WI38 (cell line): ENCODE measurements at regions not wholly inside any gene's neighbourhood (a gene's known extent, or its start where the extent isn't known, plus 50 kb on each side); places are given as distances from the start of the nearest gene placed in this dataset.

Source experiments
- H3K4me3 ChIP-seq: 2 replicates; pipeline ENCODE4 v1.5.1; 2011; ENCODE audit warnings: low read depth, mild to moderate bottlenecking, control low read depth, low read length
- CTCF ChIP-seq: IDR thresholded peaks from 2 replicates; pipeline ENCODE4 v1.5.1; 2012; ENCODE audit warnings: low read depth, mild to moderate bottlenecking, control low read depth, low read length

DNA sequence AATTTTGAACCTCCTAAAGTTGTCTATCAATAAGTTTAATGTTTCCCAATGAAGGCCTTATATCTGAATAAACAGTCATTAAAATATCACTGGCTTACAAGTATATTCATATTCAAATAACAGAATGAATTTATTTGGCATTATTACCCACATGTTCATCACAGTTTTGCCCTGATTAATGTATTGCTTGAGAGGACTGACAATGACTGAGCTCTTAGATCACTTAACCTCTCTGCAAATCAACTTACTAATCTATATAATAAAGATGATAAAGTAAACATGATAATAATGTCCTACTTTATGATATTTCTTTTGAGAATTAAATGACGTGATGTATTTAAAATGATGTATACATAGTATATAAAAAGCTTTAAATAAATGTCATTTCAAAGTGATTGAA lies 532.0 kb upstream of the GBE1 start:
- no peak for TF ChIP-seq CTCF
- no peak overlapping the region for H3K4me3 ChIP-seq

DNA sequence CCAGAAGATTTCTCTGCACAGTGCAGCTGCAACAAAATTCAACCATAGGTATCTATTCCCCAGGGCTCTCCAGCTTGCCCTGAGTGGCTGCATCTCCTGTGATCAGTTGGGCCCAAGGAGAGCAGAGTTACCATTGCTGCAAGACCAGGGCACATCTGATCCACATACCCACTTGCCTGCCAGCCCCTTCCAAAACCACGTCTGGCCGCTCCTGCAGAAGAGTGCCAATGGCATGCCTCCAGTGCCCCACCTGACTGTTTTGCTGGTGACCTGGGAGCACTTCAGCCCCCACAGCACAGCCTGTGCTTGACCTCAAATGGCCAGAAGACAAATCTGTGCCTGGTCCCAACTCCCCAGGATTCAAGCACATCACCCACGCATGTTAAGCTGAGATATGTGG lies 526.1 kb upstream of the GBE1 start:
- no peak overlapping the region for H3K4me3 ChIP-seq
- TF ChIP-seq CTCF = no peak

DNA sequence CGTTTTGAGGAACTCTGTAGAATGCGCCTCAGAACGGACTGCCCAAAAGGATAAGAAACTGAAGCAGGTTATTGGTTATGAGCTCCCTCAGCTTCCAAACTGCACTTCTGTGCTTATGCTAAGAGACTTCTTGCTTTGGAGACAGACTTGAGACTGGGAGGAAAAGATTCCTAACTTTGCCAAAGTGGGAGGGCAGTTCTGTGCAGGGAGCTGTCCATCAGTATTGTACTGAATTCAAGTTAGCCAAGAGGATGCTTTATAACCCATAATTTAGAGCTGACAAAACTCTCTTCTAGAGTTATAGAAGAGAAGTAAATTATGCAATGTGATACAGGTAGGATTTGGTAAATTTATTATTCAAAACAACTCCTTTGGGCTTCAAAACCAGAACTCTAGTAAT lies 519.8 kb upstream of the GBE1 start:
- no peak for TF ChIP-seq CTCF
- no peak overlapping the region for H3K4me3 ChIP-seq

DNA sequence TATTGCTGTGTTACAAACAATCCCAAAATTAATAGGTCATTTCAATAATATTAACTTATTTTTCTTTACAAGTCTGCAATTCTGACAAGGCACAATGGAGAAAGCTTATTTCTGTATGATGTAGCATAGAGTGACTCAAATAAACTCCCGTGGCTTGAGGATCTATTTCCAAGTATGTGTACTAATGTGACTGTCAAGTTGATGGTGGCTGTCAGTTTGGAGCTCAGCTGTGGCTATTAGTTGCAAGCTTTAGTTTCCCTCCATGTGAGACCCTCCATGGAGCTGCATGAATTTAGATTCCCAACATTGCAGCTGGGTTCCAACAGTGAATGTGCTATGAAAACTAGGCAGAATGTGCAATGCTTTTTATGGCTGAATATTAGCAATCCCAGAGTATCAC lies 515.5 kb upstream of the GBE1 start:
- no peak for TF ChIP-seq CTCF
- no peak overlapping the region for H3K4me3 ChIP-seq

GRCh38 chr3:82274897-82275296 lies 513.5 kb upstream of the GBE1 start:
- H3K4me3 ChIP-seq = no peak overlapping the region

GRCh38 chr3:82265747-82266146 lies 504.3 kb upstream of the GBE1 start:
- no peak for TF ChIP-seq CTCF
- H3K4me3 ChIP-seq = no peak overlapping the region

More at GRCh38 chr3:82274897-82275296, 513.5 kb upstream of the GBE1 start:
- no peak for TF ChIP-seq CTCF

DNA sequence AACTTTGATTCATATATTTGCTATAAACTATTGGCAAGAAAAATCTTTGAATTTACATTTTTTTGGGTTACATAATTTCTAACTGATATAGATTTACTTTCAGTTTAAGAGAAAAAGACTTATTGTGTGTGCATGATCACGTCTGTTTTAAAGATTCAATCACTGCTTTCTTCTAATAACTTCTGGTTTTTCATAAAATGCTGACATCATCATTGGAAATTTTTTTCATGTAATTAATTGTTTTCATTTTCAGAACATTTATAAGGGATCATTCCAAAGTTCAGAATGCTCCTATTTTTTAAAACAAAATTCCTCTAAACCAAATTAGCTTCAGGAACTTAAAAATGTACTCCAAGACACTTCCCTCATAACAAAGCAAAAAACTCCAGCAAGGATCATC lies 500.7 kb upstream of the GBE1 start:
- no peak for TF ChIP-seq CTCF
- H3K4me3 ChIP-seq = no peak overlapping the region
